GM21447 (cell line): ENCODE measurements at regions not wholly inside any gene's neighbourhood (a gene's known extent, or its start where the extent isn't known, plus 50 kb on each side); places are given as distances from the start of the nearest gene placed in this dataset.
"Not testable (repeated sequence)": the region's sequence is repeated elsewhere in the genome, so short reads cannot be mapped to it uniquely, and the experiment has no call there.

Experiments used
- ATAC-seq: cut with Tn5 transposase; IDR thresholded peaks from one replicate; pipeline ENCODE4 v1.9.1; 2021; ENCODE audit not compliant: unreplicated experiment

GRCh38 chr14:51443195-51444018 lies 203.4 kb downstream of the TMX1 start:
- ATAC-seq = no peak

GRCh38 chr14:51444353-51445000 lies 204.4 kb downstream of the TMX1 start:
- ATAC-seq = no peak

GRCh38 chr14:51445001-51445390 lies 204.9 kb downstream of the TMX1 start:
- no peak for ATAC-seq

GRCh38 chr14:51446771-51447170 lies 204.9 kb upstream of the FRMD6 start:
- ATAC-seq = no peak

GRCh38 chr14:51447411-51447810 lies 204.3 kb upstream of the FRMD6 start:
- ATAC-seq = no peak

GRCh38 chr14:51448831-51449670 lies 202.7 kb upstream of the FRMD6 start:
- ATAC-seq = no peak

GRCh38 chr14:51449681-51450080 lies 202.0 kb upstream of the FRMD6 start:
- no peak for ATAC-seq

GRCh38 chr14:51451561-51451960 lies 200.1 kb upstream of the FRMD6 start:
- no peak for ATAC-seq

GRCh38 chr14:51453869-51454268 lies 197.8 kb upstream of the FRMD6 start:
- ATAC-seq = no peak

GRCh38 chr14:51454351-51454750 lies 197.4 kb upstream of the FRMD6 start:
- no peak for ATAC-seq

GRCh38 chr14:51455041-51455835 lies 196.5 kb upstream of the FRMD6 start:
- no peak for ATAC-seq

GRCh38 chr14:51457843-51458562 lies 193.7 kb upstream of the FRMD6 start:
- no peak for ATAC-seq

- no peak for ATAC-seq
These were observed 193.2 kb upstream of the FRMD6 start for GRCh38 chr14:51458563-51458955.

- ATAC-seq = no peak
These were observed 191.7 kb upstream of the FRMD6 start for GRCh38 chr14:51460011-51460410.

GRCh38 chr14:51462182-51462581 lies 189.5 kb upstream of the FRMD6 start:
- no peak for ATAC-seq

GRCh38 chr14:51462706-51463105 lies 189.0 kb upstream of the FRMD6 start:
- ATAC-seq = no peak

- ATAC-seq = no peak
These were observed 188.2 kb upstream of the FRMD6 start for GRCh38 chr14:51463461-51463860.

- ATAC-seq = no peak
These were observed 187.3 kb upstream of the FRMD6 start for GRCh38 chr14:51464411-51464810.

- ATAC-seq = no peak
These were observed 186.2 kb upstream of the FRMD6 start for GRCh38 chr14:51465486-51465885.

GRCh38 chr14:51467392-51467791 lies 184.3 kb upstream of the FRMD6 start:
- not testable (repeated sequence) for ATAC-seq
